Esophagus muscularis mucosa (tissue), 4 donors: ENCODE measurements at regions not wholly inside any gene's neighbourhood (a gene's known extent, or its start where the extent isn't known, plus 50 kb on each side); places are given as distances from the start of the nearest gene placed in this dataset.

ENCODE experiments used
- DNase-seq: peaks from one replicate; pipeline ENCODE4 v3.0.0-alpha.2; 2017; ENCODE audit errors: extremely low spot score
- H3K27ac ChIP-seq, 4 donors: fragments of 200-600 bp; sonication (generic); replicated peaks in 1 of 4; 1 replicate in 3 of 4; 2 replicates in 1 of 4; pipeline ENCODE4 v1.5.1; 2016 to 2019; ENCODE audit warnings: mild to moderate bottlenecking in 1 of 4
- H3K27me3 ChIP-seq, 4 donors: fragments of 200-600 bp; sonication (generic); one replicate each; pipeline versions ENCODE4 v1.5.1 to v1.6.0; 2016 to 2019
- H3K36me3 ChIP-seq, 4 donors: fragments of 200-600 bp; sonication (generic); one replicate each; pipeline ENCODE4 v1.5.1; 2016 to 2019
- H3K4me1 ChIP-seq, 4 donors: fragments of 200-600 bp; sonication (generic); one replicate each; pipeline ENCODE4 v1.5.1; 2016 to 2019
- H3K4me3 ChIP-seq, 4 donors: fragments of 200-600 bp; sonication (generic); 1 replicate in 2 of 4; 2 replicates in 2 of 4; pipeline ENCODE4 v1.5.1; 2016 to 2019; ENCODE audit warnings: mild to moderate bottlenecking in 4 of 4, moderate library complexity in 1 of 4
- H3K9me3 ChIP-seq, 4 donors: fragments of 200-600 bp; sonication (generic); 1 replicate in 3 of 4; 2 replicates in 1 of 4; pipeline ENCODE4 v1.5.1; 2016 to 2019
- EP300 ChIP-seq: sonication (generic); formaldehyde crosslinking; IDR thresholded peaks from one replicate; pipeline ENCODE4 v1.6.1; 2017; ENCODE audit warnings: antibody characterized with exemption
- POLR2A ChIP-seq: fragments of 450-650 bp; IDR thresholded peaks from one replicate; pipeline ENCODE4 v1.6.1; 2017; ENCODE audit warnings: antibody characterized with exemption, moderate library complexity, mild to moderate bottlenecking, low read depth
- POLR2AphosphoS5 ChIP-seq, 2 donors: sonication (generic); formaldehyde crosslinking; IDR thresholded peaks; one replicate each; pipeline ENCODE4 v1.6.1; 2017; ENCODE audit warnings: antibody characterized with exemption in 2 of 2
- WGBS: methylation state at CpG from one replicate; pipeline ENCODE4 v1.1.5; 2018; 5-methylcytosine and 5-hydroxymethylcytosine counted together
- intact Hi-C: fragments of 100-400 bp; cut with DNase I; formaldehyde crosslinking; loops from one replicate; pipeline ENCODE4 v1.15.1; 2023
- TF ChIP-seq, protein P1 (sequence below), 3 experiments: fragments of 200-600 bp in 2 of 3; fragments of 450-650 bp in 1 of 3; sonication (generic) in 2 of 3; IDR thresholded peaks; one replicate each; pipeline ENCODE4 v1.5.1; 2017 to 2019; ENCODE audit warnings: antibody characterized with exemption in 3 of 3, mild to moderate bottlenecking in 2 of 3, moderate library complexity in 1 of 3

DNA sequence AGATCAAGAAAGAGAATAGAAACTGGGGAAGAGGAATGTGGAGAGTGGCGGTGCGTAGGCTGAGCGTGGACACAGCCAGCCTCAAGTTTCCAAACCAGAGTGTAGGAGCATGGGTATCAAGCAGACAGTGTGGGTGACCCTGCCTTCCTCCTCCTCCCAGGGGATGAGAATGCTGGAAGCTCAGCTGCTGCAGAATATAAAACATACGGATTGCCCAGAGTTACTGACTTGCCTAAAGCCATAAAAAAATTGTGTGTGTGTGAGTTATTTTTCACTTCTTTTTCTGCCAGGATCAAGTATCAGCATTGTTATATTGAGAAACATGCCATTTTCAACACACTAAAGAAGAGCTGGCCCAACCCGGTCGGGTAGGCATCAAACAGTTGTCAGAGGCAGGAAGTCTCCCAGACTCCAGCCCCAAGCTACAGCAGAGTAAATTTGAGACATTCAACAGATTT lies 333.3 kb upstream of the ACVR2A start:
- no peaks in the 10 kb centered on the region for H3K27me3 ChIP-seq
- no peak for DNase-seq
- peaks cover 0 to 13% (median 5%) of the 10 kb centered on the region in 4 donors for H3K4me1 ChIP-seq
- TF ChIP-seq POLR2A, result no peak
- no peak for TF ChIP-seq EP300
- TF ChIP-seq, protein P1, sequence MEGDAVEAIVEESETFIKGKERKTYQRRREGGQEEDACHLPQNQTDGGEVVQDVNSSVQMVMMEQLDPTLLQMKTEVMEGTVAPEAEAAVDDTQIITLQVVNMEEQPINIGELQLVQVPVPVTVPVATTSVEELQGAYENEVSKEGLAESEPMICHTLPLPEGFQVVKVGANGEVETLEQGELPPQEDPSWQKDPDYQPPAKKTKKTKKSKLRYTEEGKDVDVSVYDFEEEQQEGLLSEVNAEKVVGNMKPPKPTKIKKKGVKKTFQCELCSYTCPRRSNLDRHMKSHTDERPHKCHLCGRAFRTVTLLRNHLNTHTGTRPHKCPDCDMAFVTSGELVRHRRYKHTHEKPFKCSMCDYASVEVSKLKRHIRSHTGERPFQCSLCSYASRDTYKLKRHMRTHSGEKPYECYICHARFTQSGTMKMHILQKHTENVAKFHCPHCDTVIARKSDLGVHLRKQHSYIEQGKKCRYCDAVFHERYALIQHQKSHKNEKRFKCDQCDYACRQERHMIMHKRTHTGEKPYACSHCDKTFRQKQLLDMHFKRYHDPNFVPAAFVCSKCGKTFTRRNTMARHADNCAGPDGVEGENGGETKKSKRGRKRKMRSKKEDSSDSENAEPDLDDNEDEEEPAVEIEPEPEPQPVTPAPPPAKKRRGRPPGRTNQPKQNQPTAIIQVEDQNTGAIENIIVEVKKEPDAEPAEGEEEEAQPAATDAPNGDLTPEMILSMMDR (IDR thresholded peaks at IDR 0.05), result no peak
- no peak for TF ChIP-seq POLR2AphosphoS5 (IDR thresholded peaks at IDR 0.05)
- peak overlapping the region in 2 of 4 donors; percentile 1 to 34 for H3K27ac ChIP-seq
- intact Hi-C loops, result no loop called here
- 49% methylated on average over 6 of the region's 6 CpGs for WGBS
- no peaks in the 10 kb centered on the region for H3K36me3 ChIP-seq
- H3K4me3 ChIP-seq, result peak overlapping the region in 2 of 4 donors; percentile 1 to 19
- no peaks in the 10 kb centered on the region for H3K9me3 ChIP-seq

DNA sequence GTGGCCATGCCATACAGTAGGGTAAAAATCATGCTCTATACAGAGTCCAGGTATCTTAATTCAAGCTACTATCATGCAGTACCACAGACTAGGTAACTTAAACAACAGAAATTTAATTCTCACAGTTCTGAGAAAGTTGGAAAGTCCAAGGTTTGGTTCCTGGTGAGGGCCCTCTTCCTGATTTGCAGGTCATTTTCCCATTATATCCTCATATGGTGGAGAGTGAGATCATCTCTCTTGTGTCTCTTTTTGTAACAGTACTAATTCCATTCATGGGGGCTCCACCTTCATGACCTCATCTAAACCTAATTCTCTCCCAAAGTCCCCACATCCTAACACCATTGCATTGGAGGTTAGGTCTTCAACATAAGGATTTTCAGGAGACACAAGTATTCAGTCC lies 335.0 kb upstream of the ACVR2A start:
- H3K27ac ChIP-seq, result no peak overlapping the region
- no peak for DNase-seq
- H3K9me3 ChIP-seq, result no peaks in the 10 kb centered on the region
- no peaks in the 10 kb centered on the region for H3K36me3 ChIP-seq
- peaks cover 0 to 13% (median 5%) of the 10 kb centered on the region in 4 donors for H3K4me1 ChIP-seq
- H3K4me3 ChIP-seq, result no peak overlapping the region
- no peak for TF ChIP-seq EP300
- TF ChIP-seq, protein P1 (IDR thresholded peaks at IDR 0.05), result no peak
- no peak for TF ChIP-seq POLR2A
- no peak for TF ChIP-seq POLR2AphosphoS5 (IDR thresholded peaks at IDR 0.05)
- intact Hi-C loops, result no loop called here
- no peaks in the 10 kb centered on the region for H3K27me3 ChIP-seq

DNA sequence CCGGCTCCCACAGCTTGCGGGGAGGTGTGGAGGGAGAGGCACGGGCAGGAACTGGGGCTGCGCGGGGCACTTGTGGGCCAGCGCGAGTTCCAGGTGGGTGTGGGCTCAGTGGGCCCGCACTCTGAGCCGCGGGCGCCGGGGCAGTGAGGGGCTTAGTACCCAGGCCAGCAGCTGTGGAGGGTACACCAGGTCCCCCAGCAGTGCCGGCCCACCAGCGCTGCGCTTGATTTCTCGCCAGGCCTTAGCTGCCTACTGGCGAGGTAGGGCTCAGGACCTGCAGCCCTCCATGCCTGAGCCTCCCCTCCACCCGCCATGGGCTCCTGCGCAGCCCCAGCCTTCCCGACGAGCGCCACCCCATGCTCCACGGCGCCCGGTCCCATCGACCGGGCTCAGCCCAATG lies 337.9 kb upstream of the ACVR2A start:
- Histone ChIP-seq H3K4me1 (peaks cover 0 to 13% (median 11%) of the 10 kb centered on the region in 4 donors), H3K36me3 (no peaks in the 10 kb centered on the region), H3K9me3 (no peaks in the 10 kb centered on the region), H3K27ac (no peak overlapping the region), H3K4me3 (no peak overlapping the region), H3K27me3 (no peaks in the 10 kb centered on the region)
- intact Hi-C loops, result no loop called here
- TF ChIP-seq POLR2AphosphoS5 (IDR thresholded peaks at IDR 0.05) (no peak), EP300 (no peak), POLR2A (no peak)
- TF ChIP-seq, protein P1 (IDR thresholded peaks at IDR 0.05), result no peak
- DNase-seq, result no peak
- no CpG with 5 or more reads among the region's 27 CpGs for WGBS

DNA sequence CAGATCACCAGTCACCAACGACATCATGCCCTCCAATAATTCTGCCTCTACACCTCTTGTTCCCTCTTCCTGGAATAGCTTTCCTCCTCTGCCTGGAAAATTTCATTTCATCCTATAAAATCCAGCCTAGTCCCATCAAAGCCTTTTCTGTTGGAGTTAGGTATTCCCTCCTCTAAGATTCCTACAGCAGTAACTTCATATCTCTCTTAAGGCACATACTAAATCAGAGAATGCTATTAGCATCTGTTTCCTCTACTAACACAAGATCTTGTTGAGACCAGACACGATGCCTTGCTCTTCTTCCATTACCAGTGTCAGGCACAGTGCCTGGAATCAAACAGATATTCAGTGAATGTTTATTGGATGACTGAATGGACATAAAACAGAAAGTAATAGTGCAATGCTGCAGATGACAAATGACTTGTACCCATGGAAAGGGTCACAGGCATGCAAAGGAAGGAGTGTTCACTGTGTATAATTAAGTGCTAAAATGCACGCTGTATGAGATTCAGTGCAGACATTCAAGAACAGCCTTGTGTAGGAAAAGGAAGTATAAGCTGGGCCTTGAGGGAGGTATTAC lies 342.0 kb upstream of the ACVR2A start:
- no peak overlapping the region for H3K4me3 ChIP-seq
- H3K36me3 ChIP-seq, result no peaks in the 10 kb centered on the region
- H3K9me3 ChIP-seq, result no peaks in the 10 kb centered on the region
- 48% methylated on average over 3 of the region's 3 CpGs for WGBS
- intact Hi-C loops, result no loop called here
- H3K4me1 ChIP-seq, result peaks cover 2 to 23% (median 11%) of the 10 kb centered on the region in 4 donors
- H3K27ac ChIP-seq, result no peak overlapping the region
- TF ChIP-seq POLR2A (no peak), EP300 (no peak), POLR2AphosphoS5 (IDR thresholded peaks at IDR 0.05) (no peak)
- TF ChIP-seq, protein P1 (IDR thresholded peaks at IDR 0.05), result no peak
- no peaks in the 10 kb centered on the region for H3K27me3 ChIP-seq
- DNase-seq, result no peak

DNA sequence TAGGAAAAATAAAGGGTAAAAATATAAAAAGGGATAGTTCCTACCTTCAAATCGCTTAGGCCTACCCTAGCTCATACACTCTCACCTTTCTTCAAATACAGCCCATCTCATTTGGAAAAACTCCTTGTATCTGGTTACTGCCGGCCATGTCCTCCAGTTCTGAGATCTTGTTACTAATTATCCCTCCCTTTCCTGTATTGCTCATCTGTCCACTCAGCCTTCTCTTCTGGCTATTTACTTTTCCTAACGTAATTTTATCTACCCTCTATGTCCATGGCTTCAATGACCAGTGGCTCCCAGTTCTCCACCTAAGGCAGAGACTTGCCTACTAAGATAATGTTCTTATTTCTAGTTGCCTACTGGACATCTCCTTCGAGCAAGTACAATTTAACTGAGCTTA lies 342.9 kb upstream of the ACVR2A start:
- Histone ChIP-seq H3K27me3 (no peaks in the 10 kb centered on the region), H3K36me3 (no peaks in the 10 kb centered on the region), H3K27ac (no peak overlapping the region), H3K9me3 (no peaks in the 10 kb centered on the region), H3K4me3 (no peak overlapping the region), H3K4me1 (peaks cover 2 to 23% (median 11%) of the 10 kb centered on the region in 4 donors)
- 88% methylated on average over 4 of the region's 4 CpGs for WGBS
- intact Hi-C loops, result no loop called here
- no peak for DNase-seq
- TF ChIP-seq, protein P1 (IDR thresholded peaks at IDR 0.05), result no peak
- TF ChIP-seq EP300, result no peak
